ENCODE measurements at regions not wholly inside any gene's neighbourhood (a gene's known extent, or its start where the extent isn't known, plus 50 kb on each side); places are given as distances from the start of the nearest gene placed in this dataset.

DNA sequence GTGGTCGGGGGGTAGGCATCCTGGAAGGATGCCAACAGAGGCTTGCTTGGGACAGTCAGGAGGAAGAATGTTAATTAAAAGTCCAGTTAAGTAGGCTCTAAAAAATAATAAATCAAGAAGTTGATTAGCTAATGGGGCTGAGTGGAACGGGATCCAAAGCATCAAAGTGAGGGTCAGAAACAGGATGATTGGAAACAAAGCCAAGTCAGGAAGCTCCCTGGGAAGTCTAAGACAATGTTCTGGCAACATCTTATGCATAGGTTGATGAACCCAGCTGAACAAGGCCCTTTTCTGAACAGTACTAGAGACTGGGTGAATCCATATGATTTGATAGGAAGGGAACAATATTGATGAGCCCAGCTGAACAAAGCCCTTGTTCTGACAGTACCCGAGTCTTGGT lies 50.2 kb upstream of the STARD4 start:
- intact Hi-C loops (cut with DNase I): no loop called here
- Histone ChIP-seq H3K36me3 (no peaks in the 10 kb centered on the region), H3K27me3 (no peaks in the 10 kb centered on the region), H3K4me1 (no peaks in the 10 kb centered on the region), H3K4me3 (no peak overlapping the region), H3K9me3 (no peaks in the 10 kb centered on the region), H3K27ac (no peak overlapping the region)
- peak; percentile 13 to 64 (median 28) for ATAC-seq
- 45% methylated on average over 3 of the region's 3 CpGs for WGBS (ENCODE audit: insufficient coverage, low coverage, low lambda C conversion rate, missing lambda C conversion rate)
- no peak for TF ChIP-seq POLR2A (IDR thresholded peaks at IDR 0.05)
- no peak for DNase-seq

Small RNA genes in the stretch of these regions (small RNA-seq; reads per million reads assigned to genes)
- gene AC008967.1 (0 reads per million in 2 experiments), gene HMGN1P13 (0 reads per million in 2 experiments)

All from right lobe of liver (tissue), 6 donors.